22Rv1 (cell line): ENCODE measurements at regions not wholly inside any gene's neighbourhood (a gene's known extent, or its start where the extent isn't known, plus 50 kb on each side); places are given as distances from the start of the nearest gene placed in this dataset.

Experiments
- CTCF ChIP-seq: fragments of 450-650 bp; IDR thresholded peaks from 2 replicates; pipeline ENCODE4 v1.5.1; 2017; ENCODE audit warnings: mild to moderate bottlenecking
- ZFX ChIP-seq: fragments of 450-650 bp; IDR thresholded peaks from 2 replicates; pipeline ENCODE4 v1.6.1; 2017; ENCODE audit warnings: antibody characterized with exemption, borderline replicate concordance

GRCh38 chr5:13143630-13144029 is 800.9 kb downstream of the DNAH5 start:
- no peak for TF ChIP-seq CTCF
- no peak for TF ChIP-seq ZFX
